ENCODE measurements at regions not wholly inside any gene's neighbourhood (a gene's known extent, or its start where the extent isn't known, plus 50 kb on each side); places are given as distances from the start of the nearest gene placed in this dataset.
"Not testable (repeated sequence)": the region's sequence is repeated elsewhere in the genome, so short reads cannot be mapped to it uniquely, and the experiment has no call there.

DNA sequence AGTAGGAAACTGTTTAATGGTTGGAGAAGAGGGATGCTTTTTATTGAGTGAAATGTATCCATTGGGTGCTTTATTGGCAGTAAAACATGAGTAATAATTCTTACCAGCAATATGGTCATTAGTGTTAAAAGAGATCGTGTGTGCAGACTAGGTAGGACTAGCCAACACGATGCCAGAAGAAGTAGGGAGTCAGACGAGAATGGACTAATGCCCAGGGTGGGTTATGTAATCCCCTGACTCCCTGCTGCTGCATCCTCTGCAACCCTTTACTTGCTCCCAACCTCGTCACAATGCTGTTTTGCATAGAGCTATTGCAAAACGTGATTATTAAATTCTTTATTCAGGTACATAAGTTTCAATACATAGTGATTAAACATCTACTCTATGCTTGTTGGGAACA lies 1213.7 kb downstream of the GATA3 start:
- H3K27ac ChIP-seq (ENCODE audit: poor library complexity, severe bottlenecking) = no peak overlapping the region
- no peak for ATAC-seq (ENCODE audit: low read depth)

DNA sequence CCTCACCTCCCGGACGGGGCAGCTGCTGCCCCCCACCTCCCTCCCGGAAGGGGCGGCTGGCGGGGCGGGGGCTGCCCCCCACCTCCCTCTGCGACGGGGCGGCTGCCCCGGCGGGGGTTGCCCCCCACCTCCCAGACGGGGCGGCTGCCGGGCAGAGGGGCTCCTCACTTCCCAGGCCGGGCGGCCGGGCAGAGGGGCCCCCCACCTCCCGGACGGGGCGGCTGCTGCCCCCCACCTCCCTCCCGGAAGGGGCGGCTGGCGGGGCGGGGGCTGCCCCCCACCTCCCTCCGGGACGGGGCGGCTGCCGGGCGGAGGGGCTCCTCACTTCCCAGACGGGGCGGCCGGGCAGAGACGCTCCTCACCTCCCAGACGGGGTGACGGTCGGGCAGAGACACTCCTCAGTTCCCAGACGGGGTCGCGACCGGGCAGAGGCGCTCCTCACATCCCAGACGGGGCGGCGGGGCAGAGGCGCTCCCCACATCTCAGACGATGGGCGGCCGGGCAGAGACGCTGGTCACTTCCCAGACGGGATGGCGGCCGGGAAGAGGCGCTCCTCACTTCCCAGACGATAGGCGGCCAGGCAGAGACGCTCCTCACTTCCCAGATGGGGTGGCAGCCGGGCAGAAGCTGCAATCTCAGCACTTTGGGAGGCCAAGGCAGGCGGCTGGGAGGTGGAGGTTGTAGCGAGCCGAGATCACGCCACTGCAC lies 1218.8 kb downstream of the GATA3 start:
- DNase-seq (ENCODE audit: low spot score) = not testable (repeated sequence)

More for the DNA sequence above, 1213.7 kb downstream of the GATA3 start:
- no peak overlapping the region for H3K4me3 ChIP-seq (ENCODE audit: severe bottlenecking)
- no peaks in the 10 kb centered on the region for H3K9me3 ChIP-seq (ENCODE audit: severe bottlenecking)
- H3K4me1 ChIP-seq (ENCODE audit: insufficient read depth, poor library complexity, severe bottlenecking) = no peaks in the 10 kb centered on the region
- H3K27me3 ChIP-seq (ENCODE audit: insufficient read depth, poor library complexity, severe bottlenecking) = no peaks in the 10 kb centered on the region
- no peaks in the 10 kb centered on the region for H3K36me3 ChIP-seq (ENCODE audit: low read depth)
- no peak for DNase-seq (ENCODE audit: low spot score)
- TF ChIP-seq, protein P1, sequence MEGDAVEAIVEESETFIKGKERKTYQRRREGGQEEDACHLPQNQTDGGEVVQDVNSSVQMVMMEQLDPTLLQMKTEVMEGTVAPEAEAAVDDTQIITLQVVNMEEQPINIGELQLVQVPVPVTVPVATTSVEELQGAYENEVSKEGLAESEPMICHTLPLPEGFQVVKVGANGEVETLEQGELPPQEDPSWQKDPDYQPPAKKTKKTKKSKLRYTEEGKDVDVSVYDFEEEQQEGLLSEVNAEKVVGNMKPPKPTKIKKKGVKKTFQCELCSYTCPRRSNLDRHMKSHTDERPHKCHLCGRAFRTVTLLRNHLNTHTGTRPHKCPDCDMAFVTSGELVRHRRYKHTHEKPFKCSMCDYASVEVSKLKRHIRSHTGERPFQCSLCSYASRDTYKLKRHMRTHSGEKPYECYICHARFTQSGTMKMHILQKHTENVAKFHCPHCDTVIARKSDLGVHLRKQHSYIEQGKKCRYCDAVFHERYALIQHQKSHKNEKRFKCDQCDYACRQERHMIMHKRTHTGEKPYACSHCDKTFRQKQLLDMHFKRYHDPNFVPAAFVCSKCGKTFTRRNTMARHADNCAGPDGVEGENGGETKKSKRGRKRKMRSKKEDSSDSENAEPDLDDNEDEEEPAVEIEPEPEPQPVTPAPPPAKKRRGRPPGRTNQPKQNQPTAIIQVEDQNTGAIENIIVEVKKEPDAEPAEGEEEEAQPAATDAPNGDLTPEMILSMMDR (IDR thresholded peaks at IDR 0.05; ENCODE audit: poor library complexity, severe bottlenecking) = no peak

DNA sequence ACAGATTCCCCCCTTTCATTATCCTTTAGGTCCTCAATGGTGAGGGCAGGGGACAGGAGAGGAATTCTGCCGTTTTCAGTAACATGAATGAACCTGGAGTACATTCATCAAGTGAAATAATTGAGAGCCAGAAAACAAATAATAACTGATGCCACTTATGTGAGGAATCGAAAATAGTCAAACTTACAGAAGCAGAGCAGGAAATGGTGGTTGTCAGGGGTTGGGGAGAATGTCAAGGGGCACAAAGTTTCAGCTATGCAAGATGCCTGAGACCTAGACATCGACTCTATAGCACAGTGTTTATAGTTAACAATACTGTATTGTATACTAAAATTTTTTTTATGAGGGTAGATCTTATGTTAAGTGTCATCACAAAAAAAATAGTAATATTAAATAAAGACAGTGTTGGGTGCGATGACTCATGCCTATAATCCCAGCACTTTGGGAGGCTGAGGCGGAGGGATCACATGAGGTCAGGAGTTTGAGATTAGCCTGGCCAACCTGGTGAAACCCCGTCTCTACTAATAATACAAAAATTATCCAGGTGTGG lies 1219.8 kb downstream of the GATA3 start:
- H3K9me3 ChIP-seq (ENCODE audit: severe bottlenecking) = no peaks in the 10 kb centered on the region
- no peak overlapping the region for H3K4me3 ChIP-seq (ENCODE audit: severe bottlenecking)
- no peaks in the 10 kb centered on the region for H3K36me3 ChIP-seq (ENCODE audit: low read depth)
- no peaks in the 10 kb centered on the region for H3K27me3 ChIP-seq (ENCODE audit: insufficient read depth, poor library complexity, severe bottlenecking)
- TF ChIP-seq, protein P1 (IDR thresholded peaks at IDR 0.05; ENCODE audit: poor library complexity, severe bottlenecking) = no peak
- ATAC-seq (ENCODE audit: low read depth) (no peak), DNase-seq (ENCODE audit: low spot score) (no peak)
- no peaks in the 10 kb centered on the region for H3K4me1 ChIP-seq (ENCODE audit: insufficient read depth, poor library complexity, severe bottlenecking)
- no peak overlapping the region for H3K27ac ChIP-seq (ENCODE audit: poor library complexity, severe bottlenecking)

More for the DNA sequence above, 1218.8 kb downstream of the GATA3 start:
- not testable (repeated sequence) for H3K36me3 ChIP-seq (ENCODE audit: low read depth); H3K27ac ChIP-seq (ENCODE audit: poor library complexity, severe bottlenecking); H3K4me3 ChIP-seq (ENCODE audit: severe bottlenecking); H3K4me1 ChIP-seq (ENCODE audit: insufficient read depth, poor library complexity, severe bottlenecking); ATAC-seq (ENCODE audit: low read depth); H3K9me3 ChIP-seq (ENCODE audit: severe bottlenecking); H3K27me3 ChIP-seq (ENCODE audit: insufficient read depth, poor library complexity, severe bottlenecking)

DNA sequence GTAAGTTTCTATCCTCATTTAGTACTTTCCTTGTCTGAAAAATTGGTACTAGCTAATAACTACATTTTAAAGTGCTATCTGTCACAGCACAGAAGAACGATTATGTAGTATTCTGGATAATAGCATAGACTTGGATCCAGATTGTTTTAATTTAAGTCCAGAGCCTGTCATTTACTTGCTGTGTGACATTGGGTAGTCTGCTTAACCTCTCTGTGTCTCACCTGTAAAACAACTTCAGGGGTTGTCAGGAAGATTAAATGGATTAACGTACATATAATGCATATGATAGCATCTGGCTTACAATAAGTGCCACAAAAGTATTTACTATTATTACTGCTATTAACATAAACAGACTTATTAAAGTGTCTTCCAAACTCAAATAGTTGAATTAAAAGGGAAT lies 1221.4 kb downstream of the GATA3 start:
- Histone ChIP-seq H3K9me3 (ENCODE audit: severe bottlenecking) (no peaks in the 10 kb centered on the region), H3K27me3 (ENCODE audit: insufficient read depth, poor library complexity, severe bottlenecking) (no peaks in the 10 kb centered on the region), H3K36me3 (ENCODE audit: low read depth) (no peaks in the 10 kb centered on the region), H3K4me1 (ENCODE audit: insufficient read depth, poor library complexity, severe bottlenecking) (no peaks in the 10 kb centered on the region), H3K4me3 (ENCODE audit: severe bottlenecking) (no peak overlapping the region), H3K27ac (ENCODE audit: poor library complexity, severe bottlenecking) (no peak overlapping the region)
- TF ChIP-seq, protein P1 (IDR thresholded peaks at IDR 0.05; ENCODE audit: poor library complexity, severe bottlenecking) = no peak
- ATAC-seq (ENCODE audit: low read depth) = no peak
- no peak for DNase-seq (ENCODE audit: low spot score)

DNA sequence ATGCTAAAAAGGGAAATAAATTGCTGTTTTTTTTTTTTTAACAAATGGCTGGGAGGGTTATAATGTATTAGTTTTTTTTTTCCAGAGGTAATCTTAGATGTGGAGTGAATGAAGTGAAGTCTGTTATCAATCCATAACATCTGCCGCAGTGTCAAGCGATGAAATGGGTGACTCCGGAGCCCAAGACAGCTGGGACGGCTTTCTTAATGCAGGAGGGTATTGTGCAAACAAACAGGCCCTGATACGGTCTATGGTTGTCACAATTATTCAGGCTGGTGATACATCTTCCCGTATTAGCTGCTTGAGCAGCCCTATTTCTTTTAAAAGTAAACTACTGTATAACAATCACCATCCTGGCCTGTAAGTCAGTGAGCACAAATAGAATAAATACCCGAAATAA lies 1231.2 kb downstream of the GATA3 start:
- Histone ChIP-seq H3K36me3 (ENCODE audit: low read depth) (no peaks in the 10 kb centered on the region), H3K9me3 (ENCODE audit: severe bottlenecking) (no peaks in the 10 kb centered on the region), H3K27me3 (ENCODE audit: insufficient read depth, poor library complexity, severe bottlenecking) (no peaks in the 10 kb centered on the region), H3K4me1 (ENCODE audit: insufficient read depth, poor library complexity, severe bottlenecking) (no peaks in the 10 kb centered on the region), H3K4me3 (ENCODE audit: severe bottlenecking) (no peak overlapping the region), H3K27ac (ENCODE audit: poor library complexity, severe bottlenecking) (no peak overlapping the region)
- TF ChIP-seq, protein P1 (IDR thresholded peaks at IDR 0.05; ENCODE audit: poor library complexity, severe bottlenecking) = no peak
- DNase-seq (ENCODE audit: low spot score) (no peak), ATAC-seq (ENCODE audit: low read depth) (no peak)

Measured in RWPE2 (cell line).